ENCODE measurements at regions not wholly inside any gene's neighbourhood (a gene's known extent, or its start where the extent isn't known, plus 50 kb on each side); places are given as distances from the start of the nearest gene placed in this dataset.

- intact Hi-C loops (cut with DNase I), result no loop called here
- ATAC-seq, result no peak
- DNase-seq (ENCODE audit: missing footprints), result no peak
Measured at GRCh38 chr2:204354442-204354856, 190.8 kb upstream of the PARD3B start.

GRCh38 chr2:204355688-204356087 is 189.6 kb upstream of the PARD3B start:
- intact Hi-C loops (cut with DNase I), result no loop called here
- no peak for ATAC-seq
- DNase-seq (ENCODE audit: missing footprints), result no peak

- no peak for ATAC-seq
- intact Hi-C loops (cut with DNase I), result no loop called here
- no peak for DNase-seq (ENCODE audit: missing footprints)
Measured at GRCh38 chr2:204356151-204356641, 189.1 kb upstream of the PARD3B start.

GRCh38 chr2:204357286-204357685 is 188.0 kb upstream of the PARD3B start:
- intact Hi-C loops (cut with DNase I), result no loop called here
- DNase-seq (ENCODE audit: missing footprints) (no peak), ATAC-seq (no peak)

- intact Hi-C loops (cut with DNase I), result no loop called here
- DNase-seq (ENCODE audit: missing footprints) (no peak), ATAC-seq (no peak)
Measured at GRCh38 chr2:204359076-204359475, 186.2 kb upstream of the PARD3B start.

GRCh38 chr2:204360218-204361007 is 184.9 kb upstream of the PARD3B start:
- ATAC-seq (no peak), DNase-seq (ENCODE audit: missing footprints) (no peak)
- intact Hi-C loops (cut with DNase I), result no loop called here

- ATAC-seq, result no peak
- intact Hi-C loops (cut with DNase I), result no loop called here
Measured at GRCh38 chr2:204361738-204362137, 183.5 kb upstream of the PARD3B start.

GRCh38 chr2:204362581-204362980 is 182.7 kb upstream of the PARD3B start:
- intact Hi-C loops (cut with DNase I), result no loop called here
- ATAC-seq, result no peak

More at GRCh38 chr2:204361738-204362137, 183.5 kb upstream of the PARD3B start:
- no peak for DNase-seq (ENCODE audit: missing footprints)

GRCh38 chr2:204363513-204363912 is 181.8 kb upstream of the PARD3B start:
- intact Hi-C loops (cut with DNase I), result no loop called here
- no peak for ATAC-seq

More at GRCh38 chr2:204362581-204362980, 182.7 kb upstream of the PARD3B start:
- DNase-seq (ENCODE audit: missing footprints), result no peak

GRCh38 chr2:204364860-204365535 is 180.3 kb upstream of the PARD3B start:
- ATAC-seq (no peak), DNase-seq (ENCODE audit: missing footprints) (no peak)
- intact Hi-C loops (cut with DNase I), result no loop called here

More at GRCh38 chr2:204363513-204363912, 181.8 kb upstream of the PARD3B start:
- DNase-seq (ENCODE audit: missing footprints), result no peak

- DNase-seq (ENCODE audit: missing footprints), result no peak
- no peak for ATAC-seq
- intact Hi-C loops (cut with DNase I), result no loop called here
Measured at GRCh38 chr2:204365811-204366210, 179.5 kb upstream of the PARD3B start.

- intact Hi-C loops (cut with DNase I), result no loop called here
- DNase-seq (ENCODE audit: missing footprints) (no peak), ATAC-seq (no peak)
Measured at GRCh38 chr2:204367466-204367865, 177.8 kb upstream of the PARD3B start.

GRCh38 chr2:204370172-204370718 is 175.0 kb upstream of the PARD3B start:
- ATAC-seq, result no peak

GRCh38 chr2:204373942-204374341 is 171.3 kb upstream of the PARD3B start:
- intact Hi-C loops (cut with DNase I), result no loop called here
- DNase-seq (ENCODE audit: missing footprints), result no peak
- no peak for ATAC-seq

More at GRCh38 chr2:204370172-204370718, 175.0 kb upstream of the PARD3B start:
- intact Hi-C loops (cut with DNase I), result no loop called here
- DNase-seq (ENCODE audit: missing footprints), result no peak

- DNase-seq (ENCODE audit: missing footprints) (no peak), ATAC-seq (no peak)
Measured at GRCh38 chr2:204380141-204380881, 165.0 kb upstream of the PARD3B start.

GRCh38 chr2:204386668-204387067 is 158.6 kb upstream of the PARD3B start:
- DNase-seq (ENCODE audit: missing footprints) (no peak), ATAC-seq (no peak)
- intact Hi-C loops (cut with DNase I), result no loop called here

More at GRCh38 chr2:204380141-204380881, 165.0 kb upstream of the PARD3B start:
- intact Hi-C loops (cut with DNase I), result no loop called here

- no peak for ATAC-seq
- intact Hi-C loops (cut with DNase I), result no loop called here
- no peak for DNase-seq (ENCODE audit: missing footprints)
Measured at GRCh38 chr2:204389120-204389519, 156.2 kb upstream of the PARD3B start.

- DNase-seq (ENCODE audit: missing footprints), result no peak
- intact Hi-C loops (cut with DNase I), result no loop called here
- no peak for ATAC-seq
Measured at GRCh38 chr2:204389856-204390255, 155.4 kb upstream of the PARD3B start.

GRCh38 chr2:204395539-204395938 is 149.7 kb upstream of the PARD3B start:
- no peak for DNase-seq (ENCODE audit: missing footprints)
- intact Hi-C loops (cut with DNase I), result no loop called here
- no peak for ATAC-seq
